ENCODE measurements at regions not wholly inside any gene's neighbourhood (a gene's known extent, or its start where the extent isn't known, plus 50 kb on each side); places are given as distances from the start of the nearest gene placed in this dataset.

GRCh38 chr18:70617020-70617763 is 328.3 kb downstream of the SOCS6 start:
- TF ChIP-seq POLR2A (IDR thresholded peaks at IDR 0.05), result no peak
- TF ChIP-seq CTCF (IDR thresholded peaks at IDR 0.05), result no peak
